IMR-90 (cell line): ENCODE measurements at regions not wholly inside any gene's neighbourhood (a gene's known extent, or its start where the extent isn't known, plus 50 kb on each side); places are given as distances from the start of the nearest gene placed in this dataset.

Source experiments
- ATAC-seq: fragments of 200-7000 bp; cut with Tn5 transposase; 2 replicates; pipeline ENCODE4 v1.9.1; 2020; ENCODE audit warnings: low read depth, mild to moderate bottlenecking, moderate library complexity
- BruUV-seq: library from RNA; stranded (reverse); fragments of 400-500 nt; replicated peaks from 2 replicates; lab custom pipeline; 2021; lab: Mats Ljungman, UMichigan
- CTCF ChIA-PET: fragments of 300-600 bp; formaldehyde crosslinking; extraction: SDS; loops from one replicate; lab custom pipeline; 2021; ENCODE audit warnings: antibody characterized with exemption; lab: Yijun Ruan, JAX
- POLR2A ChIA-PET: fragments of 300-600 bp; sonication (Branson Sonifier 250); formaldehyde crosslinking; loops from one replicate; lab custom pipeline; 2022; ENCODE audit warnings: antibody characterized with exemption; ENCODE audit not compliant: unreplicated experiment; lab: Charles Lee
- DNase-seq: peaks from one replicate; pipeline ENCODE4 v3.0.0; 2013
- H2AFZ ChIP-seq: replicated peaks from 2 replicates; pipeline ENCODE3; 2013; ENCODE audit warnings: low read length, mild to moderate bottlenecking; ENCODE audit not compliant: poor library complexity
- H2AK5ac ChIP-seq: 2 replicates; pipeline ENCODE4 v1.6.1; 2013; ENCODE audit warnings: low read depth, low read length, inconsistent platforms
- H2AK9ac ChIP-seq: replicated peaks from 2 replicates; pipeline ENCODE3; 2013; ENCODE audit warnings: mild to moderate bottlenecking, low read depth, low read length, moderate library complexity; ENCODE audit not compliant: poor library complexity
- H2BK120ac ChIP-seq: 2 replicates; pipeline ENCODE4 v1.6.1; 2013; ENCODE audit warnings: low read depth, low read length, inconsistent platforms
- H2BK15ac ChIP-seq: 3 replicates; pipeline ENCODE4 v1.6.1; 2013; ENCODE audit warnings: low read depth, low read length, inconsistent platforms
- H2BK20ac ChIP-seq: 2 replicates; pipeline ENCODE4 v1.6.1; 2013; ENCODE audit warnings: low read depth, mild to moderate bottlenecking, inconsistent platforms, low read length, moderate library complexity
- H2BK5ac ChIP-seq: 2 replicates; pipeline ENCODE4 v1.6.1; 2013; ENCODE audit warnings: mild to moderate bottlenecking, low read depth, low read length, inconsistent platforms; ENCODE audit not compliant: poor library complexity, severe bottlenecking
- H3K14ac ChIP-seq: replicated peaks from 2 replicates; pipeline ENCODE4 v1.6.1; 2013; ENCODE audit warnings: low read depth, low read length, inconsistent platforms
- H3K18ac ChIP-seq: 2 replicates; pipeline ENCODE4 v1.6.1; 2013; ENCODE audit warnings: low read depth, low read length, control low read depth
- H3K23ac ChIP-seq: 2 replicates; pipeline ENCODE4 v1.6.1; 2013; ENCODE audit warnings: low read depth, low read length, inconsistent platforms
- H3K27ac ChIP-seq: 2 replicates; pipeline ENCODE4 v1.5.1; 2013; ENCODE audit warnings: mild to moderate bottlenecking, control low read depth, low read length; ENCODE audit not compliant: insufficient read depth
- H3K27me3 ChIP-seq: 2 replicates; pipeline ENCODE4 v1.6.1; 2013; ENCODE audit warnings: low read length; ENCODE audit not compliant: control insufficient read depth, insufficient read depth
- H3K36me3 ChIP-seq: 2 replicates; pipeline ENCODE4 v1.6.1; 2013; ENCODE audit warnings: low read length, mixed read lengths; ENCODE audit not compliant: control insufficient read depth, insufficient read depth
- H3K4ac ChIP-seq: 2 replicates; pipeline ENCODE4 v1.6.1; 2013; ENCODE audit warnings: low read depth, low read length, inconsistent platforms
- H3K4me1 ChIP-seq: 2 replicates; pipeline ENCODE4 v1.6.1; 2013; ENCODE audit warnings: low read length, mixed read lengths; ENCODE audit not compliant: control insufficient read depth, insufficient read depth
- H3K4me2 ChIP-seq: 2 replicates; pipeline ENCODE4 v1.6.1; 2013; ENCODE audit warnings: low read depth, mild to moderate bottlenecking, control low read depth, low read length, moderate library complexity
- H3K4me3 ChIP-seq: 2 replicates; pipeline ENCODE4 v1.5.1; 2013; ENCODE audit warnings: low read depth, mild to moderate bottlenecking, control low read depth, low read length, moderate library complexity; ENCODE audit not compliant: insufficient read depth
- H3K56ac ChIP-seq: 2 replicates; pipeline ENCODE4 v1.6.1; 2013; ENCODE audit warnings: low read length, inconsistent platforms; ENCODE audit not compliant: insufficient read depth; ENCODE audit errors: extremely low read depth
- H3K79me1 ChIP-seq, 2 experiments: 2 replicates each; pipeline ENCODE4 v1.6.1; 2013; ENCODE audit warnings: low read length in 2 of 2, inconsistent platforms in 1 of 2, low read depth in 1 of 2
- H3K9ac ChIP-seq: 2 replicates; pipeline ENCODE4 v1.6.1; 2013; ENCODE audit warnings: low read depth, low read length, control low read depth
- H3K9me1 ChIP-seq: 2 replicates; pipeline ENCODE4 v1.6.1; 2013; ENCODE audit warnings: low read length, inconsistent platforms; ENCODE audit not compliant: insufficient read depth
- H3K9me3 ChIP-seq: 2 replicates; pipeline ENCODE4 v1.6.1; 2013; ENCODE audit warnings: low read length; ENCODE audit not compliant: control insufficient read depth, insufficient read depth
- H4K20me1 ChIP-seq: 2 replicates; pipeline ENCODE4 v1.6.1; 2013; ENCODE audit warnings: low read length, inconsistent platforms; ENCODE audit not compliant: insufficient read depth
- H4K5ac ChIP-seq: 2 replicates; pipeline ENCODE4 v1.6.1; 2013; ENCODE audit warnings: mild to moderate bottlenecking, low read depth, low read length, control low read depth
- H4K8ac ChIP-seq, 2 experiments: 2 replicates each; pipeline ENCODE4 v1.6.1; 2013; ENCODE audit warnings: low read depth in 2 of 2, low read length in 2 of 2, control low read depth in 1 of 2, inconsistent platforms in 1 of 2
- H4K91ac ChIP-seq: 2 replicates; pipeline ENCODE4 v1.6.1; 2013; ENCODE audit warnings: low read depth, low read length, inconsistent platforms; ENCODE audit not compliant: insufficient read depth
- BHLHE40 ChIP-seq: fragments of 150-350 bp; IDR thresholded peaks from 2 replicates; pipeline ENCODE4 v1.6.1; 2016; ENCODE audit warnings: mild to moderate bottlenecking, low read depth, low read length
- CEBPB ChIP-seq: IDR thresholded peaks from 2 replicates; pipeline ENCODE4 v1.6.1; 2012; ENCODE audit warnings: low read depth, low read length, improper control_type of control experiment
- CHD1 ChIP-seq: IDR thresholded peaks from 2 replicates; pipeline ENCODE4 v1.6.1; 2012; ENCODE audit warnings: low read depth, low read length, improper control_type of control experiment
- CTCF ChIP-seq: conservative IDR thresholded peaks from 2 replicates; pipeline ENCODE4 v1.5.1; 2012; ENCODE audit warnings: mild to moderate bottlenecking, low read depth, low read length, improper control_type of control experiment
- ELK1 ChIP-seq: fragments of 150-350 bp; IDR thresholded peaks from 2 replicates; pipeline ENCODE4 v1.6.1; 2016; ENCODE audit warnings: low read depth, mild to moderate bottlenecking, low read length, moderate library complexity, borderline replicate concordance
- FOS ChIP-seq: fragments of 150-350 bp; IDR thresholded peaks from 2 replicates; pipeline ENCODE4 v1.6.1; 2016; ENCODE audit warnings: low read depth, low read length
- MAFK ChIP-seq: IDR thresholded peaks from 2 replicates; pipeline ENCODE4 v1.6.1; 2012; ENCODE audit warnings: low read depth, low read length, improper control_type of control experiment
- MAZ ChIP-seq: IDR thresholded peaks from 2 replicates; pipeline ENCODE4 v1.6.1; 2012; ENCODE audit warnings: low read depth, mild to moderate bottlenecking, low read length, improper control_type of control experiment, moderate library complexity, borderline replicate concordance
- MXI1 ChIP-seq: IDR thresholded peaks from 2 replicates; pipeline ENCODE4 v1.6.1; 2012; ENCODE audit warnings: low read depth, mild to moderate bottlenecking, low read length, moderate library complexity, borderline replicate concordance
- NFE2L2 ChIP-seq: fragments of 150-350 bp; IDR thresholded peaks from 2 replicates; pipeline ENCODE4 v1.6.1; 2016; ENCODE audit warnings: low read depth, mild to moderate bottlenecking, low read length
- POLR2A ChIP-seq: IDR thresholded peaks from 2 replicates; pipeline ENCODE4 v1.6.1; 2012; ENCODE audit warnings: mild to moderate bottlenecking, low read depth, low read length
- RAD21 ChIP-seq: IDR thresholded peaks from 2 replicates; pipeline ENCODE4 v1.6.1; 2012; ENCODE audit warnings: low read length, improper control_type of control experiment
- RCOR1 ChIP-seq: IDR thresholded peaks from 2 replicates; pipeline ENCODE4 v1.6.1; 2012; ENCODE audit warnings: mild to moderate bottlenecking, low read length, improper control_type of control experiment; ENCODE audit not compliant: insufficient replicate concordance
- RFX5 ChIP-seq: IDR thresholded peaks from 2 replicates; pipeline ENCODE4 v1.8.0; 2012; ENCODE audit warnings: low read depth, mild to moderate bottlenecking, low read length, moderate library complexity
- SMC3 ChIP-seq: fragments of 150-350 bp; IDR thresholded peaks from 2 replicates; pipeline ENCODE4 v1.6.1; 2016; ENCODE audit warnings: low read depth, mild to moderate bottlenecking, antibody characterized with exemption, low read length, moderate library complexity
- USF2 ChIP-seq: fragments of 150-350 bp; IDR thresholded peaks from 2 replicates; pipeline ENCODE4 v1.6.1; 2017; ENCODE audit warnings: mild to moderate bottlenecking, antibody characterized with exemption, low read length, low read depth
- WGBS, 2 experiments: methylation state at CpG; one replicate each; pipeline versions ENCODE4 v1.1.5 to v1.1.7; 2013; ENCODE audit warnings: missing lambda C conversion rate in 2 of 2; ENCODE audit not compliant: insufficient read length in 1 of 2; ENCODE audit errors: extremely low coverage in 2 of 2; 5-methylcytosine and 5-hydroxymethylcytosine counted together
- dilution Hi-C: fragments of 300-500 bp; cut with HindIII; formaldehyde crosslinking; loops from one replicate; pipeline ENCODE4 v1.14.3; 2018; ENCODE audit warnings: low sequenced_read_pairs; ENCODE audit not compliant: unreplicated experiment
- in situ Hi-C: fragments of 300-500 bp; cut with MboI; formaldehyde crosslinking; loops from 3 replicates; pipeline ENCODE4 v1.14.3; 2019; ENCODE audit warnings: low sequenced_read_pairs, inconsistent platforms, mixed read lengths
- intact Hi-C: fragments of 100-400 bp; cut with micrococcal nuclease; formaldehyde crosslinking; loops from 2 replicates; pipeline ENCODE4 v1.10.0; 2022

GRCh38 chr4:125522588-125522987 lies 207.8 kb downstream of the FAT4 start:
- Histone ChIP-seq H3K27ac (no peak overlapping the region), H2BK15ac (no peak overlapping the region), H4K8ac (no peak overlapping the region), H3K9ac (no peak overlapping the region), H3K56ac (no peak overlapping the region), H2AFZ (peak overlapping the region; percentile 5), H3K36me3 (no peaks in the 10 kb centered on the region), H2BK5ac (no peak overlapping the region), H3K4ac (no peak overlapping the region), H3K18ac (no peak overlapping the region), H3K9me3 (no peaks in the 10 kb centered on the region), H2BK120ac (no peak overlapping the region), H2AK5ac (no peak overlapping the region), H3K23ac (no peak overlapping the region), H2AK9ac (no peak overlapping the region), H3K4me3 (no peak overlapping the region), H4K91ac (no peak overlapping the region), H4K5ac (no peak overlapping the region), H3K14ac (no peak overlapping the region), H3K4me1 (no peaks in the 10 kb centered on the region), H3K4me2 (no peak overlapping the region), H3K9me1 (no peaks in the 10 kb centered on the region), H3K79me1 (no peaks in the 10 kb centered on the region), H2BK20ac (no peak overlapping the region), H3K27me3 (no peaks in the 10 kb centered on the region), H4K20me1 (no peaks in the 10 kb centered on the region)
- in situ Hi-C loops (no loop called here), dilution Hi-C loops (no loop called here), intact Hi-C loops (no loop called here)
- DNase-seq (no peak), ATAC-seq (no peak)
- no peak for TF ChIP-seq RAD21
- no peak for TF ChIP-seq RFX5
- no peak for TF ChIP-seq MXI1
- no peak for TF ChIP-seq CEBPB
- TF ChIP-seq FOS, result no peak
- TF ChIP-seq POLR2A, result no peak
- no peak for TF ChIP-seq RCOR1
- TF ChIP-seq CTCF, result no peak
- no peak for TF ChIP-seq CHD1
- no peak for TF ChIP-seq MAZ
- no peak for TF ChIP-seq ELK1
- no peak for TF ChIP-seq BHLHE40
- TF ChIP-seq MAFK, result no peak
- no peak for TF ChIP-seq USF2
- no peak for TF ChIP-seq SMC3
- TF ChIP-seq NFE2L2, result no peak
- WGBS, 2 experiments, result no CpG with 5 or more reads among the region's 9 CpGs
- POLR2A ChIA-PET, result no interaction called here
- CTCF ChIA-PET, result no interaction called here
- BruUV-seq, result no TSS peak
